NCI-H1092 (cell line): ENCODE measurements at regions not wholly inside any gene's neighbourhood (a gene's known extent, or its start where the extent isn't known, plus 50 kb on each side); places are given as distances from the start of the nearest gene placed in this dataset.
"Not testable (repeated sequence)": the region's sequence is repeated elsewhere in the genome, so short reads cannot be mapped to it uniquely, and the experiment has no call there.

Source experiments
- DNase-seq: peaks from one replicate; lab custom pipeline; 2025; lab: John Stamatoyannopoulos, UW

GRCh38 chr13:23947893-23948292, 50.6 kb upstream of the C1QTNF9B start:
- no peak for DNase-seq

- no peak for DNase-seq
Observed at GRCh38 chr13:23949200-23949599, 51.9 kb upstream of the C1QTNF9B start.

GRCh38 chr13:23949736-23950135, 52.4 kb upstream of the C1QTNF9B start:
- DNase-seq, result no peak

- no peak for DNase-seq
Observed at GRCh38 chr13:23950736-23951510, 53.6 kb upstream of the C1QTNF9B start.

- DNase-seq, result no peak
Observed at GRCh38 chr13:23952796-23953195, 55.5 kb upstream of the C1QTNF9B start.

- DNase-seq, result no peak
Observed at GRCh38 chr13:23953860-23954512, 56.7 kb upstream of the C1QTNF9B start.

- DNase-seq, result no peak
Observed at GRCh38 chr13:23955064-23955463, 57.8 kb upstream of the C1QTNF9B start.

GRCh38 chr13:23956106-23956505, 58.8 kb upstream of the C1QTNF9B start:
- DNase-seq, result no peak

- DNase-seq, result no peak
Observed at GRCh38 chr13:23957981-23958380, 60.7 kb upstream of the C1QTNF9B start.

GRCh38 chr13:23959231-23959862, 62.0 kb upstream of the C1QTNF9B start:
- DNase-seq, result no peak

GRCh38 chr13:23960566-23961156, 63.4 kb upstream of the C1QTNF9B start:
- DNase-seq, result peak; percentile 26

GRCh38 chr13:23963184-23963931, 66.1 kb upstream of the C1QTNF9B start:
- DNase-seq, result no peak

- no peak for DNase-seq
Observed at GRCh38 chr13:23963947-23964346, 66.6 kb upstream of the C1QTNF9B start.

GRCh38 chr13:23965346-23965745, 68.0 kb upstream of the C1QTNF9B start:
- no peak for DNase-seq

GRCh38 chr13:23966221-23966690, 69.0 kb upstream of the C1QTNF9B start:
- DNase-seq, result no peak

- no peak for DNase-seq
Observed at GRCh38 chr13:23966691-23967615, 69.7 kb upstream of the C1QTNF9B start.

- not testable (repeated sequence) for DNase-seq
Observed at GRCh38 chr13:23967792-23968191, 70.5 kb upstream of the C1QTNF9B start.

- no peak for DNase-seq
Observed at GRCh38 chr13:23969647-23970046, 72.3 kb upstream of the C1QTNF9B start.

- DNase-seq, result no peak
Observed at GRCh38 chr13:23979361-23980159, 82.3 kb upstream of the C1QTNF9B start.

GRCh38 chr13:23980160-23980551, 82.9 kb upstream of the C1QTNF9B start:
- DNase-seq, result peak; percentile 37
